OCI-M1 (cell line): ENCODE measurements at regions not wholly inside any gene's neighbourhood (a gene's known extent, or its start where the extent isn't known, plus 50 kb on each side); places are given as distances from the start of the nearest gene placed in this dataset.
A peak's percentile ranks its signal among the peaks of the same experiment; 100 is the strongest.

ENCODE experiments used
- DNase-seq: peaks from one replicate; lab custom pipeline; 2025; lab: John Stamatoyannopoulos, UW

- DNase-seq = no peak
Observed at GRCh38 chr10:106467506-106467905, 697.0 kb downstream of the SORCS1 start.

GRCh38 chr10:106457522-106457921, 707.0 kb downstream of the SORCS1 start:
- DNase-seq = no peak

GRCh38 chr10:106454233-106454632, 710.3 kb downstream of the SORCS1 start:
- DNase-seq = no peak

- DNase-seq = no peak
Observed at GRCh38 chr10:106450966-106451365, 713.5 kb downstream of the SORCS1 start.

- no peak for DNase-seq
Observed at GRCh38 chr10:106446920-106447319, 717.6 kb downstream of the SORCS1 start.

- DNase-seq = no peak
Observed at GRCh38 chr10:106442223-106442622, 722.3 kb downstream of the SORCS1 start.

- DNase-seq = no peak
Observed at GRCh38 chr10:106440767-106441166, 723.7 kb downstream of the SORCS1 start.

GRCh38 chr10:106440355-106440754, 724.2 kb downstream of the SORCS1 start:
- DNase-seq = no peak

GRCh38 chr10:106439366-106439765, 725.1 kb downstream of the SORCS1 start:
- no peak for DNase-seq

GRCh38 chr10:106438386-106438785, 726.1 kb downstream of the SORCS1 start:
- DNase-seq = no peak

GRCh38 chr10:106436123-106436715, 728.3 kb downstream of the SORCS1 start:
- DNase-seq = no peak

GRCh38 chr10:106435081-106435480, 729.4 kb downstream of the SORCS1 start:
- DNase-seq = no peak

GRCh38 chr10:106424981-106425380, 739.5 kb downstream of the SORCS1 start:
- no peak for DNase-seq

- no peak for DNase-seq
Observed at GRCh38 chr10:106424054-106424453, 740.5 kb downstream of the SORCS1 start.

GRCh38 chr10:106410331-106410730, 754.2 kb downstream of the SORCS1 start:
- no peak for DNase-seq

GRCh38 chr10:106405141-106405540, 759.4 kb downstream of the SORCS1 start:
- no peak for DNase-seq

GRCh38 chr10:106402458-106402857, 762.0 kb downstream of the SORCS1 start:
- DNase-seq = no peak

- no peak for DNase-seq
Observed at GRCh38 chr10:106401967-106402366, 762.5 kb downstream of the SORCS1 start.

- DNase-seq = peak; percentile 13
Observed at GRCh38 chr10:106401161-106401560, 763.3 kb downstream of the SORCS1 start.

- DNase-seq = no peak
Observed at GRCh38 chr10:106399112-106399511, 765.4 kb downstream of the SORCS1 start.

- DNase-seq = no peak
Observed at GRCh38 chr10:106396192-106396591, 768.3 kb downstream of the SORCS1 start.

- peak; percentile 4 for DNase-seq
Observed at GRCh38 chr10:106395041-106395749, 769.3 kb downstream of the SORCS1 start.

- no peak for DNase-seq
Observed at GRCh38 chr10:106392778-106393177, 771.7 kb downstream of the SORCS1 start.

- DNase-seq = no peak
Observed at GRCh38 chr10:106387063-106387462, 777.4 kb downstream of the SORCS1 start.
